H1 (cell line): ENCODE measurements at regions not wholly inside any gene's neighbourhood (a gene's known extent, or its start where the extent isn't known, plus 50 kb on each side); places are given as distances from the start of the nearest gene placed in this dataset.

Source experiments
- CTCF ChIP-seq, 3 experiments: IDR thresholded peaks; 1 replicate in 2 of 3; 2 replicates in 1 of 3; pipeline versions ENCODE4 v1.5.1 to v1.6.1; 2011; ENCODE audit warnings: low read length in 3 of 3, mild to moderate bottlenecking in 3 of 3, inconsistent platforms in 2 of 3, low read depth in 1 of 3, moderate library complexity in 1 of 3; ENCODE audit not compliant: insufficient read depth in 1 of 3; ENCODE audit errors: control extremely low read depth in 1 of 3
- EZH2 ChIP-seq: fragments of 200-600 bp; sonication (generic); IDR thresholded peaks from 2 replicates; pipeline ENCODE4 v1.7.1; 2012; ENCODE audit warnings: low read depth, mild to moderate bottlenecking, moderate library complexity, low read length, inconsistent platforms; ENCODE audit not compliant: severe bottlenecking
- HDAC2 ChIP-seq, 2 experiments: fragments of 300-600 bp in 1 of 2; sonication (generic) in 1 of 2; IDR thresholded peaks; 2 replicates each; pipeline ENCODE4 v1.6.1; 2011 to 2012; ENCODE audit warnings: low read depth in 2 of 2, low read length in 2 of 2, mild to moderate bottlenecking in 2 of 2, moderate library complexity in 2 of 2, borderline replicate concordance in 1 of 2, inconsistent platforms in 1 of 2
- JUN ChIP-seq: IDR thresholded peaks from 2 replicates; pipeline ENCODE4 v1.6.1; 2011; ENCODE audit warnings: low read depth, mild to moderate bottlenecking, improper control_type of control experiment, low read length
- MAX ChIP-seq: IDR thresholded peaks from 2 replicates; pipeline ENCODE4 v1.6.1; 2012; ENCODE audit warnings: inconsistent platforms
- NRF1 ChIP-seq: IDR thresholded peaks from 2 replicates; pipeline ENCODE4 v1.6.1; 2011; ENCODE audit warnings: mild to moderate bottlenecking, low read depth, low read length, improper control_type of control experiment
- POLR2A ChIP-seq, 2 experiments: IDR thresholded peaks; 1 replicate in 1 of 2; 2 replicates in 1 of 2; pipeline ENCODE4 v1.6.1; 2011; ENCODE audit warnings: low read depth in 2 of 2, low read length in 2 of 2, mild to moderate bottlenecking in 2 of 2; ENCODE audit errors: control extremely low read depth in 1 of 2

DNA sequence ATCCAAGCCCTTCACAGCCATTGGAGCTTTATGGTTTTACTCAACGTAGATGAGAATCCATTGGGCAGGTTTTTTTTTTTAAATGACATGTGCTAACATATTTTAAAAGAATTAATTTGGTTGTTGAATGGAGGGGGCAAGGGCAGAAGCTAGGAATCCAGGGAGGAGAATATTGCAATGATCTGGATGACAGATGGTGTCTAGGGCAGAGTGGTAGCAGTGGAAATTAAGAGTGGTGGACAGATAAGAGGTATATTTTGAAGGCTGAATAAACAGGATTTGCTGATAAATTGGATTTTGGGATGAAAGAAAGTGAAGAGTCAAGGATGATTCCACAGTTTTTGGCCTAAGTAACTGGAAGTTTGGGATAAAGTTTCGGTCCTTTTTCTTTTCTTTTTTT is 54.8 kb upstream of the DHX40 start:
- TF ChIP-seq JUN = no peak
- no peak for TF ChIP-seq NRF1
- no peak for TF ChIP-seq POLR2A (IDR thresholded peaks at IDR 0.05; ENCODE audit: control extremely low read depth in 1 of 2, low read depth in 2 of 2, low read length in 2 of 2)
- no peak for TF ChIP-seq EZH2
- TF ChIP-seq MAX = no peak
- TF ChIP-seq HDAC2 (IDR thresholded peaks at IDR 0.05; ENCODE audit: borderline replicate concordance in 1 of 2, low read depth in 2 of 2, low read length in 2 of 2) = no peak
- no peak for TF ChIP-seq CTCF (IDR thresholded peaks at IDR 0.05; ENCODE audit: control extremely low read depth in 1 of 3, insufficient read depth in 1 of 3, low read depth in 1 of 3, low read length in 3 of 3)
